Middle frontal gyrus (tissue), 1 donor: ENCODE measurements at regions not wholly inside any gene's neighbourhood (a gene's known extent, or its start where the extent isn't known, plus 50 kb on each side); places are given as distances from the start of the nearest gene placed in this dataset.
"Not testable (repeated sequence)": the region's sequence is repeated elsewhere in the genome, so short reads cannot be mapped to it uniquely, and the experiment has no call there.

Experiments used
- DNase-seq: peaks from one replicate; pipeline ENCODE4 v3.0.0-alpha.2; 2015; ENCODE audit warnings: low spot score; ENCODE audit errors: extremely low spot score

GRCh38 chr7:119688831-119689230 is 584.1 kb upstream of the KCND2 start:
- no peak for DNase-seq

GRCh38 chr7:119692541-119692940 is 580.4 kb upstream of the KCND2 start:
- no peak for DNase-seq

GRCh38 chr7:119694506-119694905 is 578.5 kb upstream of the KCND2 start:
- DNase-seq = no peak

- DNase-seq = no peak
Observed at GRCh38 chr7:119696336-119696735, 576.6 kb upstream of the KCND2 start.

- no peak for DNase-seq
Observed at GRCh38 chr7:119703895-119704294, 569.1 kb upstream of the KCND2 start.

GRCh38 chr7:119706608-119707007 is 566.4 kb upstream of the KCND2 start:
- DNase-seq = no peak

- DNase-seq = no peak
Observed at GRCh38 chr7:119708891-119709290, 564.1 kb upstream of the KCND2 start.

GRCh38 chr7:119711104-119711503 is 561.9 kb upstream of the KCND2 start:
- DNase-seq = no peak

- no peak for DNase-seq
Observed at GRCh38 chr7:119712886-119713462, 560.0 kb upstream of the KCND2 start.

GRCh38 chr7:119713606-119714005 is 559.4 kb upstream of the KCND2 start:
- no peak for DNase-seq

GRCh38 chr7:119720541-119720940 is 552.4 kb upstream of the KCND2 start:
- no peak for DNase-seq

GRCh38 chr7:119724041-119724792 is 548.8 kb upstream of the KCND2 start:
- no peak for DNase-seq

GRCh38 chr7:119733127-119733879 is 539.7 kb upstream of the KCND2 start:
- DNase-seq = no peak

GRCh38 chr7:119737390-119737789 is 535.6 kb upstream of the KCND2 start:
- DNase-seq = no peak

- DNase-seq = not testable (repeated sequence)
Observed at GRCh38 chr7:119745280-119745679, 527.7 kb upstream of the KCND2 start.

GRCh38 chr7:119748251-119748860 is 524.6 kb upstream of the KCND2 start:
- no peak for DNase-seq

GRCh38 chr7:119748991-119749390 is 524.0 kb upstream of the KCND2 start:
- no peak for DNase-seq

GRCh38 chr7:119756687-119757086 is 516.3 kb upstream of the KCND2 start:
- no peak for DNase-seq

- DNase-seq = no peak
Observed at GRCh38 chr7:119758254-119758653, 514.7 kb upstream of the KCND2 start.

- no peak for DNase-seq
Observed at GRCh38 chr7:119761776-119762175, 511.2 kb upstream of the KCND2 start.

GRCh38 chr7:119782286-119782685 is 490.7 kb upstream of the KCND2 start:
- no peak for DNase-seq

- DNase-seq = no peak
Observed at GRCh38 chr7:119783799-119784198, 489.2 kb upstream of the KCND2 start.
